HG02642 (cell line): ENCODE measurements at regions not wholly inside any gene's neighbourhood (a gene's known extent, or its start where the extent isn't known, plus 50 kb on each side); places are given as distances from the start of the nearest gene placed in this dataset.
"Not testable (repeated sequence)": the region's sequence is repeated elsewhere in the genome, so short reads cannot be mapped to it uniquely, and the experiment has no call there.

ENCODE experiments used
- ATAC-seq: cut with Tn5 transposase; IDR thresholded peaks from one replicate; pipeline ENCODE4 v1.9.1; 2021; ENCODE audit warnings: mild to moderate bottlenecking; ENCODE audit not compliant: unreplicated experiment, poor library complexity

GRCh38 chr12:24688601-24689000, 260.3 kb downstream of the BCAT1 start:
- ATAC-seq: no peak

GRCh38 chr12:24681570-24681969, 267.3 kb downstream of the BCAT1 start:
- no peak for ATAC-seq

DNA sequence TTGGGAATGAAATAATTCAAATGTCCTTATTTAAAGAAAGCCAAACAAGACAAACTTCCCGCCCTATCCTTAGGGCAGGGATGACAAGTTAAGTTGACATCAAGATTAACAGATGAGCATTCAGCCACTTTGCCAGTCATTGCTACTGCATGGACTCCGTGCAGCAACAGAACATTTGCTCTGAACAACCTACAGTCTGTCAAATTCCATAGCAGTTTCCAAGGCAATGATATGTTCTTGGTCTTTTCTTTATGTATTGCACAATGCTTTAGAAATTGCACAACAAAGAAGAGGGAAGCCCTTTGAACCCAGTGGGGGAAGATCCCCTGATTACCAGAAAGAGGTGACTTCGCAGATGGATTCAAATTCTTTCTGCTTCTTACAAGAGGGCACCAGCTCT, 269.8 kb downstream of the BCAT1 start:
- no peak for ATAC-seq

DNA sequence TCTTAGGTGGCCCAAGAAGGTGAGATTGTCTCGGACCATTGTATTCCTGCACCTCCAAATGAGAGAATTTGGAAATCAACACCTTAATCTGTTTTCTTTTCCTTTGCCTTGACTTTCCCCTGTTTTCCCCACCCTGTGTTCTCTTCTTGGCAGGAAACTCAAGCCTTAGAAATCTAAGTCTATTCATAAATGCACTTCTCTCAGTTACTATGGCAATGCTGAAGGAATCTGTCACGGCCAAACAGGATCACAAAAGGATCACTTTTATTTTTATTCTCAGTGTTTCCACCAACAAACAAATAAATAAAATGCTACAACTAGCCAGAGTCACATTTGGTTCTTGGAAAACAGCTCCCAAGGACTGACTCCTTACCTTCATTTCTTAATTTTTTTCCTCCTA, 270.5 kb downstream of the BCAT1 start:
- ATAC-seq: no peak

GRCh38 chr12:24668563-24668962, 280.3 kb downstream of the BCAT1 start:
- ATAC-seq: no peak

DNA sequence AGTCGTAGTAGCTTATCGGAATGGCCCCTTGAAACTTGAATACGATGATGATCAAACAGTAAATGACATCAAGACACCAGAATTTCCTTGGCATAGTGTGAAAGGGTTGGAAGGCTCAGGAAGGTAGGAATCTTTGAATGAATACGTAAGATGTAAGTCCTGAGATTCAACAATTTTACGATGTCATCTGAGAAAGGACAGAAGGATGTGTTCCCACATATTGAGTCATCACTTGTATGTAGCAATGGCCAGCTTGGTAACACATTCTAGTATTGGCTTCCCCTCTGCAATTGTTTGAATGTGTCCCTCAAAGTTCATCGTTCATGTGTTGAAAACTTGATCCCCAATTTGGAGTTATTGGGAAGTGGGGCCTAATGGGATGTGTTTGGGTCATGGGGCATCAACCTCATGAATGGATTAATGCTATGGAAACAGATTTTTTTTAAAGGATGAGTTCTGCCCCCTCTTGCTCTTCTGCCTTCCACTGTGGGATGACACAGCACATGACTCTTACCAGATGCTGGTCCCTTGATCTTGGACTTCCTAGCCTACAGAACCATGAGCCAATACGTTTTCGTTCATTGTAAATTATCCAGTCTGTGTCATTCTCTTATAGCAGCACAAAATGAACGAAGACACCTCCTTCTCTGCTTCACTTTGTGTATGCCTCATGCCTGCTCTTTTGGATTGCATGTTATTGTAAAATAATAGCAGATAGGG, 284.6 kb downstream of the BCAT1 start:
- ATAC-seq: no peak

GRCh38 chr12:24661657-24662096, 287.2 kb downstream of the BCAT1 start:
- ATAC-seq: no peak

DNA sequence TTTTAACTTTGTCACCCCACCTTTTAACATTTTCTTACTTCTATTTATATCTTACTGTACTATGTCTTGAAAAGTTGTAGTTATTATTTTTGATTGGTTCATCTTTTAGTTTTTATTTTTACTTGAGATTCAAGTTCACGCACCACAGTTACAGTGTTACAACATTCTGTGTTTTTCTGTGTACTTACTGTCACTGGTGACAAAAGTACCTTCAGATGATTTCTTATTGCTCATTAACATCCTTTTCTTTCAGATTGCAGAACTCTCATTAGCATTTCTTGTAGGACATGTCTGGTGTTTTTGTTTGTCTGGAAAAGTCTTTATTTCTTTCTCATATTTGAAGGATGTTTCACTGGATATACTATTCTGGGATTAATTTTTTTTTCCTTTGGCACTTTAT, 289.9 kb downstream of the BCAT1 start:
- ATAC-seq: no peak

- not testable (repeated sequence) for ATAC-seq
Measured at GRCh38 chr12:24654344-24654743, 294.6 kb downstream of the BCAT1 start.

DNA sequence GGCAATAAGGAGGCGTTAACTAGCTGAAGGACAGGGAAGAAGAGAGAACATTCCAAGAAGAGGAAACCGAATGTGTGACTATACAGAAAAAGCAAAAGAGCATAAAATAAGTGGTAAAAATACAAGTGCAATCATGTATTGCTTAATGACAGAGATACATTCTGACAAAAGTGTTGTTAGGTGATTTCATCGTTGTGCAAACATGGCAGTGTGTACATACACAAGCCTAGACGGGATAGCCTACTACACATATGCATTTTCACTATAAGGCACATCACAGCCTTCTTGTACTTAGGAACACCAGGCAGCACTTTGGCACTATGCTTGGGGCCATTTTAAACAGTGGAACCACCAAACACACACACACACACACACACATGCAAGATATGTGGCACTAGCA, 299.3 kb downstream of the BCAT1 start:
- ATAC-seq: no peak

- no peak for ATAC-seq
Measured at GRCh38 chr12:24649209-24649608, 299.7 kb downstream of the BCAT1 start.

DNA sequence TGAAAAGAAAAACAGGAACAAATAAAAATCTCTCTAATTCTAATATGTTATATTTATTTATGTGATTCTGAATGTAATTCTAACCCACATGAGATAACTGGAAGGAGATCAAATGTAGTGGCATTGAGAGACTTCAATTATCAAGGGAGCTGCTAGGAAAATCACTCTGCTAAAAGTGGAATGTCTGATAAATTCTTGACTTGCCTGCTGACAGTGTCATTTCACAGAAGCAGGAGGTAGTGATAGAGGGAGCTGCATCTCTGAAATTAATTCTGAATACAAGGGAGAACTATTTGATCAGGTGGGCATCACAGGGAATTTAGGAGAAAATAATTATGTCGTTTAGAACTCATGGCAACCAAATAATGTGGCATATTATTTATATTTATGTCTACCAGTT, 303.6 kb downstream of the BCAT1 start:
- ATAC-seq: no peak

- no peak for ATAC-seq
Measured at GRCh38 chr12:24643120-24644119, 305.5 kb downstream of the BCAT1 start.

DNA sequence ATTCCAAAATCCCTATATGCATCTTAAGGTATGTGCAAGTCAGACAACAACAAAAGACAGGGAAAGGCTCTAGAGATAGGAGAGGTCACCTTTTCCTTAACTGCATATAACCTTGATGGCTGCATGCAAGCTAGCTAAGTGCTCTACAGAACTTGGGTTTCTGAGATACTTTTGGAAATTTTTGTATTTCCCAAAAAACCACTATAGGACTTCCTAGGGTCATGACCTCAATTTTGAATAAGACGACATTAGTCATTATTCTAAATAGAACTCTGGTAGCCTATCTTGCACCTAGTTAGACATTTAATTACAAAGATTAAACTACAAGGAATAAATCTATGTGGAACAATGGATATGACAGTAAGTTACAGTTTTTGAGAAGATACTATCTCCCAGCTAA, 309.3 kb downstream of the BCAT1 start:
- ATAC-seq: no peak

- no peak for ATAC-seq
Measured at GRCh38 chr12:24632466-24632865, 316.4 kb downstream of the BCAT1 start.

DNA sequence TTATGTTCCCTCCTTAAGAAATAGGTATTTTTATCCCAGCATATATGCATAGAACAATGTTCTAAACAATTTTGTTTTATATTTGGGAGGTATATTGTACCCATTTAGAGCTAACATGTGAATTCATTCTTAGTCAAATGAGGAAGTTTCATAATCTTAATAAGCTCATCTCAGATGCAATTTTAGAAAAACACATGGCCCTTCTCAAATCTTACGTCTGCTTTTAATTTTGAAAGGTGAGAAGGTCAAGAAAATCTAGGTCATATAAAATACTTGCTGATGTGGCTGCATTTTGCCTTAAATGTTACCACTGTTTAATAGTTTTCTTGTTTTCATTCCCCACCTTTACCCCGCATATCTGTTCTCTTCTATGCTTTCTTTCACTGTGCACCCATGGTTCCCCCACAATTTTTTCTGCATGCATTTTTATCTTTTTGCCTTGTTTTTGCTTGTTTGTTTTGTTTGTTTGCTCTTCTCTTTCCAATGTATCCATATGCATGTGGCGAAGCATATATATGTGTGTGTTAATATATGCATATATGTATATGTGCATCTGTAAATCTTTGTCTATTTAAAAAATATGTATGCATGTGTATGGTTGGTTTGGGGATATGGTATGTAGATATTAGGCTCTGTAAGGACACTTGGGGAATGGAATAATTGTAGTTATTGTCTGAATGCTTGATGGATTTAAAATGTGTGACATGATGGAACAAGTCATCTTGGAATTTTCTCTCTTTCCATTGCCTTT, 317.1 kb downstream of the BCAT1 start:
- no peak for ATAC-seq

DNA sequence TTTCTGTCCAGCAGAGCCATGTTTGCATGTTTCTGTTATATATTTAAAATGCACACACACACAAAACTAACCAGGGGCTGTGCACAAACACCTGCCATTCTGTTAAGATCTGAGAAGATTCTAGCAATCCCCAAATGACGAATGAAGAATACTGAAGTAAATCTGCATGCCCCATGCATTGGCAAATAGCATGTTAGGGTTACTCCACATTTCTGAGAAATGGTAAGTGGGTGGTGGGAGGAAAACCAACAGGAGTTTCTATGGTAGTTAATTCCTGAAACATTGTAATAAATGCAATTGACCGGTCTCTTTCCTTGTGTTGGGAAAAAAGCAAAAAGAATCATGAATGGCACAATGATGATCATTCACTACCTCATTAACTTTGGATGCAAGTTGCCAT, 318.0 kb downstream of the BCAT1 start:
- no peak for ATAC-seq

GRCh38 chr12:24630446-24630845, 318.5 kb downstream of the BCAT1 start:
- no peak for ATAC-seq

- ATAC-seq: no peak
Measured at GRCh38 chr12:24625103-24625502, 323.8 kb downstream of the BCAT1 start.

DNA sequence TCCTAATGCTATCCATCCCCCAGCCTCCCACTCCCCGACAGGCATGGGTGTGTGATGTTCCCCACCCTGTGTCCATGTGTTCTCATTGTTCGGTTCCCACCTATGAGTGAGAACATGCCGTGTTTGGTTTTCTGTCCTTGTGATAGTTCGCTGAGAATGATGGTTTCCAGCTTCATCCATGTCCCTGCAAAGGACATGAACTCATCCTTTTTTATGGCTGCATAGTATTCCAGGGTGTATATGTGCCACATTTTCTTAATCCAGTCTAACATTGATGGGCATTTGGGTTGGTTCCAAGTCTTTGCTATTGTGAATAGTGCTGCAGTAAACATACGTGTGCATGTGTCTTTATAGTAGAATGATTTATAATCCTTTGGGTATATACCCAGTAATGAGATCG, 328.9 kb downstream of the BCAT1 start:
- not testable (repeated sequence) for ATAC-seq

DNA sequence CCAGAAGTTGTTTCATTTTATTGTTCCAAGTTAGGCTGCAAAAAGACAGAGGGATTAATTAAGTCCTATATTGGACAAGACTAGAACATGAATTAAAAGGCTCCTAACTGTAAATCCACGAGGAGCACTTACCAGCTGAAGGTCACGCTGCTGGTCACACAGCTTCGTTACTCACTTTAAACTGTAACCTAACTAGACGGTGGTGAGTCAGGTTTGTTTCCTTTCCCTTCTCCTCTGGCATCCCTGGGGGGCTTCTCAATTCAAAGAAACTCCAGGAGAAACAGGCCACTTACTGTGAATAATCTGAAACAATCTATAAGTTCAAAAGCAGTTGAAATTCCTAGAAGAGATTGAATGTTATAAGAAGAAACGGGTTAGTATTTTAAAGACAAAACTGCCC, 331.4 kb downstream of the BCAT1 start:
- no peak for ATAC-seq
